ENCODE measurements at regions not wholly inside any gene's neighbourhood (a gene's known extent, or its start where the extent isn't known, plus 50 kb on each side); places are given as distances from the start of the nearest gene placed in this dataset.

DNA sequence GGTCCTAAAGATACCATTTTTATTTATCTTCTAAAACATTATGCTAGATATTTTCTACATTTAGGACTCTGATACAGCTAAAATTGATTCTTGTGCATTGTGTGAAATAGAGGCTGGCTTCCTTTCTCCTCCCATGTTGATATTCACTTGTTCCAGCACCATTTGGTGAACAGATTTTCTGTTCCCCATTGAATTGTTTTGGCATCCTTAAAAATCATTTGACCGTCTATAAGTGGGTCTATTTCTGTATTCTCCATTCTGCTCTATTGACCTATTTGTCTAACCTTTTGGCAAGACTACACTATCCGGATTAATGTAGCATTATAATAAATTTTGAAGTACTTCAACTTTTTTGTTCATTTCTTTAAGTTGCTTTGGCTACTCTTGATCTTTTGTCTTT, 2689.2 kb downstream of the PCDH9 start:
- intact Hi-C loops (cut with DNase I), result no loop called here
- no peak for TF ChIP-seq POLR2A (IDR thresholded peaks at IDR 0.05)
- TF ChIP-seq, protein P1, sequence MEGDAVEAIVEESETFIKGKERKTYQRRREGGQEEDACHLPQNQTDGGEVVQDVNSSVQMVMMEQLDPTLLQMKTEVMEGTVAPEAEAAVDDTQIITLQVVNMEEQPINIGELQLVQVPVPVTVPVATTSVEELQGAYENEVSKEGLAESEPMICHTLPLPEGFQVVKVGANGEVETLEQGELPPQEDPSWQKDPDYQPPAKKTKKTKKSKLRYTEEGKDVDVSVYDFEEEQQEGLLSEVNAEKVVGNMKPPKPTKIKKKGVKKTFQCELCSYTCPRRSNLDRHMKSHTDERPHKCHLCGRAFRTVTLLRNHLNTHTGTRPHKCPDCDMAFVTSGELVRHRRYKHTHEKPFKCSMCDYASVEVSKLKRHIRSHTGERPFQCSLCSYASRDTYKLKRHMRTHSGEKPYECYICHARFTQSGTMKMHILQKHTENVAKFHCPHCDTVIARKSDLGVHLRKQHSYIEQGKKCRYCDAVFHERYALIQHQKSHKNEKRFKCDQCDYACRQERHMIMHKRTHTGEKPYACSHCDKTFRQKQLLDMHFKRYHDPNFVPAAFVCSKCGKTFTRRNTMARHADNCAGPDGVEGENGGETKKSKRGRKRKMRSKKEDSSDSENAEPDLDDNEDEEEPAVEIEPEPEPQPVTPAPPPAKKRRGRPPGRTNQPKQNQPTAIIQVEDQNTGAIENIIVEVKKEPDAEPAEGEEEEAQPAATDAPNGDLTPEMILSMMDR (IDR thresholded peaks at IDR 0.05), result no peak
- 50 to 64% (median 53%) methylated on average over 2 of the region's 2 CpGs for WGBS, 4 donors
- H3K27ac ChIP-seq, result no peak overlapping the region
- DNase-seq, result no peak
- H3K27me3 ChIP-seq, result no peaks in the 10 kb centered on the region
- no peaks in the 10 kb centered on the region for H3K4me1 ChIP-seq (replicated peaks in 1 of 2)
- no peak overlapping the region for H3K4me3 ChIP-seq
- no peaks in the 10 kb centered on the region for H3K36me3 ChIP-seq (replicated peaks in 1 of 2)
- no peaks in the 10 kb centered on the region for H3K9me3 ChIP-seq (replicated peaks in 1 of 3)

DNA sequence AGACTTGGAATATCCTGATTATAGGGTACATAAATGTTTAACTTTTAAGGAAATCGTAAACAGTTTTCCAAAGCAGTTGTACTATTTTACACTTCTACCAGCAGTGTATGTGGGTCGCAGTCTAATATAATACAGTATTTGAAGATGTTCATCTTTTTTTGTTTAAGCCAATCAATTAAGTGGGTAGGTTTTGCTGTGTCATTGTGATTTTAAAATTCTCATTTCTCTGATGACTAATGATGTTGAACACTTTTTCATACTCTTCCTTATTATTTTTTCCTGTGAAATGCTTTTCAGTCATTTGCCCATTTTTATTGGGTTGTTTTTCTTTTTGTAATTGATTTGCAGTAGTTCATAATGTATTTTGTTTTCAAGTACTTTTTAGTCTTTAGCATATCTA, 2689.7 kb downstream of the PCDH9 start:
- Histone ChIP-seq H3K27me3 (no peaks in the 10 kb centered on the region), H3K4me1 (replicated peaks in 1 of 2) (no peaks in the 10 kb centered on the region), H3K36me3 (replicated peaks in 1 of 2) (no peaks in the 10 kb centered on the region), H3K9me3 (replicated peaks in 1 of 3) (no peaks in the 10 kb centered on the region), H3K27ac (no peak overlapping the region), H3K4me3 (no peak overlapping the region)
- DNase-seq, result no peak
- intact Hi-C loops (cut with DNase I), result no loop called here
- TF ChIP-seq, protein P1 (IDR thresholded peaks at IDR 0.05), result no peak
- no peak for TF ChIP-seq POLR2A (IDR thresholded peaks at IDR 0.05)
- WGBS, 4 donors, result 88 to 94% (median 90%) methylated on average over 2 of the region's 2 CpGs

DNA sequence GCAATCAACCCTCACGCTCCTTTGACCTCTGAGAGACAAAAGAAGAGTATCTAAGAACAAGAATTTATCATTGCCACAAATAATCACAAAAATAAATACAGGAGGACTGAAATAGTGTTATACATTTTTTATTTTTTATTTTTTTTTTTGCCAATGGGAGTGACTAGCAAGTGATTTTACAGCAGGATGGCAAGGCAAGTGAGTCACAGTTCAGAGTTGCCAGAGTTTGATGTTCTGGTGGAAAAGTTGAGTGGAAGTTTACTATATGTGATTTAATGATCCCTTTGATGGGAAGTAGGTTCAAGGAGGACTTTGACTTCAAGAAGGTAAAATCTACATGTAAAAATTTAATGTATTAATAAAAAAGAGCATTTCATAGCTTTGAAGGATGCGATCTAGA, 2691.4 kb downstream of the PCDH9 start:
- TF ChIP-seq, protein P1 (IDR thresholded peaks at IDR 0.05), result no peak
- TF ChIP-seq POLR2A (IDR thresholded peaks at IDR 0.05), result no peak
- Histone ChIP-seq H3K27ac (no peak overlapping the region), H3K4me3 (no peak overlapping the region), H3K4me1 (replicated peaks in 1 of 2) (no peaks in the 10 kb centered on the region), H3K9me3 (replicated peaks in 1 of 3) (no peaks in the 10 kb centered on the region), H3K27me3 (no peaks in the 10 kb centered on the region), H3K36me3 (replicated peaks in 1 of 2) (no peaks in the 10 kb centered on the region)
- WGBS, 4 donors, result 85 to 95% (median 90%) methylated on average over 2 of the region's 2 CpGs
- intact Hi-C loops (cut with DNase I), result no loop called here
- DNase-seq, result no peak

DNA sequence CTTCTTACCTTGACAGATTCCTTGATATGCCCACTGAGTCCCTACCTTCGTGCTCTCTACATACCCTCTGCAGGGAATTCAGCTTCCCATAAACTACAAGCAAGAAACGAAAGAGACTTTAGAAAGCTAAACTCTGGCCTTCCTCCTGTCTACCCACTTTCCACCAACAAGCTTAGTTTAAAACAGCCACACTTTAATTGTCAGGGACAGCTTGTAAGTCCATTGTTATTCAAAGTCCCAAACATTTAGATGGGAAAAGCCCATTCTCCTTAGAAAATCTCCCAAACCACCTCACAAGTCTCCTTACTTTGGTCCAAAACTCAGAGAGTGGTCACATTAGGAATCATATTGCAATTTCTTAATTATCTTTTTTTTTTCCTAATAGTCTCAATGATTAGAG, 2695.8 kb downstream of the PCDH9 start:
- H3K9me3 ChIP-seq (replicated peaks in 1 of 3), result no peaks in the 10 kb centered on the region
- no peaks in the 10 kb centered on the region for H3K36me3 ChIP-seq (replicated peaks in 1 of 2)
- TF ChIP-seq POLR2A (IDR thresholded peaks at IDR 0.05), result no peak
- TF ChIP-seq, protein P1 (IDR thresholded peaks at IDR 0.05), result no peak
- WGBS, 4 donors, result 79 to 85% (median 80%) methylated on average over 2 of the region's 2 CpGs
- no peak overlapping the region for H3K4me3 ChIP-seq
- H3K27ac ChIP-seq, result no peak overlapping the region
- no peaks in the 10 kb centered on the region for H3K4me1 ChIP-seq (replicated peaks in 1 of 2)
- DNase-seq, result no peak
- intact Hi-C loops (cut with DNase I), result no loop called here
- no peaks in the 10 kb centered on the region for H3K27me3 ChIP-seq
